CD14-positive monocyte (primary cell): ENCODE measurements at regions not wholly inside any gene's neighbourhood (a gene's known extent, or its start where the extent isn't known, plus 50 kb on each side); places are given as distances from the start of the nearest gene placed in this dataset.

Experiments
- DNase-seq, 3 donors: peaks; one replicate each; pipeline ENCODE4 v3.0.0-alpha.2; 2011 to 2022
- H2AFZ ChIP-seq: 2 replicates; pipeline ENCODE4 v1.6.0; 2012; ENCODE audit warnings: mild to moderate bottlenecking, low read depth, low read length, inconsistent platforms; ENCODE audit not compliant: insufficient read depth, poor library complexity, severe bottlenecking
- H3K27ac ChIP-seq, 2 donors: 1 replicate in 1 of 2; 2 replicates in 1 of 2; pipeline ENCODE4 v1.5.1; 2012 to 2013; ENCODE audit warnings: low read length in 2 of 2, control low read depth in 1 of 2, inconsistent platforms in 1 of 2, low read depth in 1 of 2, mild to moderate bottlenecking in 1 of 2
- H3K27me3 ChIP-seq, 2 donors: one replicate each; pipeline versions ENCODE4 v1.6.0 to v1.6.1; 2011 to 2013; ENCODE audit warnings: low read length in 2 of 2; ENCODE audit not compliant: control insufficient read depth in 2 of 2, insufficient read depth in 2 of 2
- H3K36me3 ChIP-seq, 2 donors: replicated peaks in 1 of 2; 1 replicate in 1 of 2; 2 replicates in 1 of 2; pipeline versions ENCODE4 v1.5.1 to v1.6.1; 2012 to 2013; ENCODE audit warnings: low read length in 2 of 2, control low read depth in 1 of 2, inconsistent platforms in 1 of 2, mild to moderate bottlenecking in 1 of 2; ENCODE audit not compliant: insufficient read depth in 2 of 2, control insufficient read depth in 1 of 2
- H3K4me1 ChIP-seq, 2 donors: 1 replicate in 1 of 2; 2 replicates in 1 of 2; pipeline versions ENCODE4 v1.5.1 to v1.6.1; 2012 to 2013; ENCODE audit warnings: low read length in 2 of 2, control low read depth in 1 of 2, inconsistent platforms in 1 of 2, mild to moderate bottlenecking in 1 of 2, moderate library complexity in 1 of 2; ENCODE audit not compliant: insufficient read depth in 2 of 2, control insufficient read depth in 1 of 2
- H3K4me2 ChIP-seq: replicated peaks from 2 replicates; pipeline ENCODE3; 2012; ENCODE audit warnings: low read length, moderate library complexity, mild to moderate bottlenecking; ENCODE audit not compliant: poor library complexity, severe bottlenecking; ENCODE audit errors: extremely low read depth
- H3K4me3 ChIP-seq, 3 experiments: fragments of 200-600 bp in 1 of 3; sonication (generic) in 1 of 3; replicated peaks in 1 of 3; 1 replicate in 2 of 3; 2 replicates in 1 of 3; pipeline ENCODE4 v1.5.1; 2011 to 2013; ENCODE audit warnings: low read length in 3 of 3, mild to moderate bottlenecking in 3 of 3, control low read depth in 2 of 3, low read depth in 2 of 3, inconsistent platforms in 1 of 3, moderate library complexity in 1 of 3
- H3K79me2 ChIP-seq: 2 replicates; pipeline ENCODE4 v1.6.0; 2012; ENCODE audit warnings: mild to moderate bottlenecking, control low read depth, inconsistent platforms, low read length, moderate library complexity; ENCODE audit not compliant: insufficient read depth
- H3K9ac ChIP-seq: 2 replicates; pipeline ENCODE4 v1.6.0; 2017; ENCODE audit warnings: low read length, mild to moderate bottlenecking; ENCODE audit not compliant: insufficient read depth, poor library complexity, severe bottlenecking
- H3K9me3 ChIP-seq, 2 donors: replicated peaks in 1 of 2; 1 replicate in 1 of 2; 2 replicates in 1 of 2; pipeline versions ENCODE4 v1.5.1 to v1.6.1; 2012 to 2013; ENCODE audit warnings: low read length in 2 of 2, control low read depth in 1 of 2; ENCODE audit not compliant: control insufficient read depth in 1 of 2, insufficient read depth in 1 of 2
- H4K20me1 ChIP-seq: 2 replicates; pipeline ENCODE4 v1.6.0; 2012; ENCODE audit warnings: mild to moderate bottlenecking, low read length, control low read depth, moderate library complexity; ENCODE audit not compliant: insufficient read depth
- H3K27ac Mint-ChIP-seq, 7 donors: one replicate each; pipeline ENCODE4 v1.8.0; 2020; ENCODE audit warnings: mild to moderate bottlenecking in 7 of 7, mixed read lengths in 7 of 7, moderate library complexity in 6 of 7, inconsistent platforms in 2 of 7
- H3K27me3 Mint-ChIP-seq, 3 donors: one replicate each; pipeline ENCODE4 v1.8.0; 2021 to 2022; ENCODE audit warnings: low read depth in 3 of 3, mild to moderate bottlenecking in 3 of 3, mixed read lengths in 3 of 3, moderate library complexity in 3 of 3, inconsistent platforms in 1 of 3
- H3K36me3 Mint-ChIP-seq, 2 donors: one replicate each; pipeline ENCODE4 v1.8.0; 2020; ENCODE audit warnings: mixed read lengths in 2 of 2, inconsistent platforms in 1 of 2, mild to moderate bottlenecking in 1 of 2
- H3K4me1 Mint-ChIP-seq: one replicate; pipeline ENCODE4 v1.8.0; 2020; ENCODE audit warnings: mild to moderate bottlenecking, mixed read lengths
- H3K4me3 Mint-ChIP-seq, 2 donors: one replicate each; pipeline ENCODE4 v1.8.0; 2020; ENCODE audit warnings: mild to moderate bottlenecking in 2 of 2, mixed read lengths in 2 of 2, moderate library complexity in 1 of 2
- H3K9me3 Mint-ChIP-seq, 7 donors: one replicate each; pipeline ENCODE4 v1.8.0; 2020 to 2022; ENCODE audit warnings: mixed read lengths in 7 of 7, mild to moderate bottlenecking in 6 of 7, moderate library complexity in 6 of 7, inconsistent platforms in 2 of 7
- CTCF ChIP-seq: fragments of 200-600 bp; IDR thresholded peaks from one replicate; pipeline ENCODE4 v1.8.0; 2022; ENCODE audit warnings: antibody characterized with exemption, mild to moderate bottlenecking
- WGBS: methylation state at CpG from one replicate; pipeline ENCODE4 v1.1.5; 2013; ENCODE audit warnings: missing lambda C conversion rate; ENCODE audit not compliant: insufficient coverage; 5-methylcytosine and 5-hydroxymethylcytosine counted together
- intact Hi-C, 2 donors: fragments of 100-400 bp; cut with micrococcal nuclease; formaldehyde crosslinking; loops; one replicate each; pipeline versions ENCODE4 v1.15.0 to v1.15.1; 2023

DNA sequence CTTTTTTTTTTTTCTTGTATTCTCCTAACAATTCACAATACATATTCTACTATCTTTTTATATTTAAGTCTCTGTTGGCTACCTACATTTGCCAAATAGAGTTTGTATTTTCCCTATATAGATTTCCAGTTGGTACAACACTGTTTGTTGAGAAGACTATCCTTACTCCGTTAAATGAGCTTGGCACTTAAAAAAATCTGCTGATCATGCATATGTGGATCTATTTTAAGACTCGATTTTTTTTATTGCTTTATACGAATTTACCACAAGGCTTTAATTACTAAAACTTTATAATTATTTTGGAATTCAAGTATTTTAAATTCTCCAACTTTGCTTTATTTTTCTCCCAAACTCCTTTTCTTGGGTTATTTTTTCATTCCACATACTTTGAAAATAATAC, 855.6 kb downstream of the C6orf118 start:
- Histone ChIP-seq H3K27me3 (no peaks in the 10 kb centered on the region), H3K9ac (no peak overlapping the region), H3K36me3 (no peaks in the 10 kb centered on the region), H3K27ac (no peak overlapping the region), H3K4me3 (no peak overlapping the region), H3K79me2 (no peaks in the 10 kb centered on the region), H2AFZ (no peak overlapping the region), H3K4me2 (no peak overlapping the region), H4K20me1 (no peaks in the 10 kb centered on the region), H3K9me3 (peaks cover 15 to 23% of the 10 kb centered on the region in 2 donors), H3K4me1 (no peaks in the 10 kb centered on the region)
- no CpG with 5 or more reads among the region's 3 CpGs for WGBS
- no peak overlapping the region for H3K27ac Mint-ChIP-seq
- TF ChIP-seq CTCF, result no peak
- H3K4me3 Mint-ChIP-seq, result no peak overlapping the region
- H3K27me3 Mint-ChIP-seq, result no peaks in the 10 kb centered on the region
- no peaks in the 10 kb centered on the region for H3K36me3 Mint-ChIP-seq
- intact Hi-C loops, result no loop called here
- peaks cover 0 to 13% (median 3%) of the 10 kb centered on the region in 7 donors for H3K9me3 Mint-ChIP-seq
- no peak for DNase-seq
- H3K4me1 Mint-ChIP-seq, result no peaks in the 10 kb centered on the region

GRCh38 chr6:164442572-164442971, 866.8 kb downstream of the C6orf118 start:
- H3K9me3 ChIP-seq, result peaks cover 19 to 34% of the 10 kb centered on the region in 2 donors
- no peak overlapping the region for H2AFZ ChIP-seq
- no peak for TF ChIP-seq CTCF
- no peak overlapping the region for H3K9ac ChIP-seq
- H3K4me1 ChIP-seq, result no peaks in the 10 kb centered on the region
- H3K27ac Mint-ChIP-seq, result no peak overlapping the region
- no peaks in the 10 kb centered on the region for H3K36me3 ChIP-seq
- intact Hi-C loops, result no loop called here
- no peak overlapping the region for H3K4me2 ChIP-seq
- DNase-seq, result no peak
- no peak overlapping the region for H3K27ac ChIP-seq
- H3K4me3 ChIP-seq, result no peak overlapping the region
- H3K36me3 Mint-ChIP-seq, result no peaks in the 10 kb centered on the region
- no peaks in the 10 kb centered on the region for H3K27me3 ChIP-seq
- H4K20me1 ChIP-seq, result no peaks in the 10 kb centered on the region
- peaks cover 2 to 22% (median 10%) of the 10 kb centered on the region in 7 donors for H3K9me3 Mint-ChIP-seq
- no peak overlapping the region for H3K4me3 Mint-ChIP-seq
- WGBS, result 86% methylated on average over 1 of the region's 2 CpGs
- no peaks in the 10 kb centered on the region for H3K4me1 Mint-ChIP-seq
- H3K27me3 Mint-ChIP-seq, result no peaks in the 10 kb centered on the region
- H3K79me2 ChIP-seq, result no peaks in the 10 kb centered on the region
